ENCODE measurements at regions not wholly inside any gene's neighbourhood (a gene's known extent, or its start where the extent isn't known, plus 50 kb on each side); places are given as distances from the start of the nearest gene placed in this dataset.

GRCh38 chr9:31168161-31168560, 1216.3 kb upstream of the ACO1 start:
- H2AFZ ChIP-seq (ENCODE audit: low read length): no peak overlapping the region
- H3K27me3 ChIP-seq (ENCODE audit: insufficient read depth, low read length, poor library complexity, severe bottlenecking): no peaks in the 10 kb centered on the region
- TF ChIP-seq EZH2phosphoT487 (IDR thresholded peaks at IDR 0.05; ENCODE audit: borderline replicate concordance) (no peak), CTCF (conservative IDR thresholded peaks at IDR 0.05; ENCODE audit: low read length) (no peak)
- H3K9ac ChIP-seq (ENCODE audit: low read depth, low read length, poor library complexity, severe bottlenecking): no peak overlapping the region
- no peaks in the 10 kb centered on the region for H3K79me2 ChIP-seq (ENCODE audit: insufficient read depth, low read length)
- no peaks in the 10 kb centered on the region for H3F3A ChIP-seq (ENCODE audit: low read depth)
- H3K36me3 ChIP-seq (ENCODE audit: insufficient read depth, low read length): no peaks in the 10 kb centered on the region
- no peaks in the 10 kb centered on the region for H3K4me1 ChIP-seq (ENCODE audit: insufficient read depth, low read length, poor library complexity, severe bottlenecking)
- no peak overlapping the region for H3K4me2 ChIP-seq (ENCODE audit: low read depth, low read length, poor library complexity, severe bottlenecking)
- no peaks in the 10 kb centered on the region; the same call in 1 of the 2 replicates for H3K9me3 ChIP-seq (ENCODE audit: insufficient read depth, low read depth, low read length)
- H3K9me2 ChIP-seq (replicated peaks; ENCODE audit: low read depth, low read length): no peaks in the 10 kb centered on the region
- no peak overlapping the region for H3K4me3 ChIP-seq (ENCODE audit: low read length, poor library complexity, severe bottlenecking)
- H4K20me1 ChIP-seq (ENCODE audit: insufficient read depth, low read length, poor library complexity, severe bottlenecking): no peaks in the 10 kb centered on the region

- Histone ChIP-seq H3K9ac (ENCODE audit: low read depth, low read length, poor library complexity, severe bottlenecking) (no peak overlapping the region), H3F3A (ENCODE audit: low read depth) (no peaks in the 10 kb centered on the region), H4K20me1 (ENCODE audit: insufficient read depth, low read length, poor library complexity, severe bottlenecking) (no peaks in the 10 kb centered on the region), H3K9me2 (replicated peaks; ENCODE audit: low read depth, low read length) (no peaks in the 10 kb centered on the region), H3K36me3 (ENCODE audit: insufficient read depth, low read length) (no peaks in the 10 kb centered on the region), H2AFZ (ENCODE audit: low read length) (no peak overlapping the region), H3K4me1 (ENCODE audit: insufficient read depth, low read length, poor library complexity, severe bottlenecking) (no peaks in the 10 kb centered on the region), H3K27me3 (ENCODE audit: insufficient read depth, low read length, poor library complexity, severe bottlenecking) (no peaks in the 10 kb centered on the region), H3K4me2 (ENCODE audit: low read depth, low read length, poor library complexity, severe bottlenecking) (no peak overlapping the region), H3K4me3 (ENCODE audit: low read length, poor library complexity, severe bottlenecking) (no peak overlapping the region), H3K9me3 (ENCODE audit: insufficient read depth, low read depth, low read length) (no peaks in the 10 kb centered on the region), H3K79me2 (ENCODE audit: insufficient read depth, low read length) (no peaks in the 10 kb centered on the region)
- TF ChIP-seq EZH2phosphoT487 (IDR thresholded peaks at IDR 0.05; ENCODE audit: borderline replicate concordance): no peak
- TF ChIP-seq CTCF (conservative IDR thresholded peaks at IDR 0.05; ENCODE audit: low read length): no peak
Observed at GRCh38 chr9:31174681-31175080, 1209.8 kb upstream of the ACO1 start.

GRCh38 chr9:31183866-31184265, 1200.6 kb upstream of the ACO1 start:
- Histone ChIP-seq H3F3A (ENCODE audit: low read depth) (no peaks in the 10 kb centered on the region), H3K4me3 (ENCODE audit: low read length, poor library complexity, severe bottlenecking) (no peak overlapping the region), H3K9ac (ENCODE audit: low read depth, low read length, poor library complexity, severe bottlenecking) (no peak overlapping the region), H3K9me3 (ENCODE audit: insufficient read depth, low read depth, low read length) (no peaks in the 10 kb centered on the region), H3K4me1 (ENCODE audit: insufficient read depth, low read length, poor library complexity, severe bottlenecking) (no peaks in the 10 kb centered on the region), H4K20me1 (ENCODE audit: insufficient read depth, low read length, poor library complexity, severe bottlenecking) (no peaks in the 10 kb centered on the region), H3K27me3 (ENCODE audit: insufficient read depth, low read length, poor library complexity, severe bottlenecking) (no peaks in the 10 kb centered on the region), H3K9me2 (replicated peaks; ENCODE audit: low read depth, low read length) (no peaks in the 10 kb centered on the region), H3K4me2 (ENCODE audit: low read depth, low read length, poor library complexity, severe bottlenecking) (no peak overlapping the region), H3K36me3 (ENCODE audit: insufficient read depth, low read length) (no peaks in the 10 kb centered on the region), H3K79me2 (ENCODE audit: insufficient read depth, low read length) (no peaks in the 10 kb centered on the region), H2AFZ (ENCODE audit: low read length) (no peak overlapping the region)
- TF ChIP-seq CTCF (conservative IDR thresholded peaks at IDR 0.05; ENCODE audit: low read length) (no peak), EZH2phosphoT487 (IDR thresholded peaks at IDR 0.05; ENCODE audit: borderline replicate concordance) (no peak)

Measured in Loucy (cell line).